Nephron progenitor cell (in vitro differentiated cells): ENCODE measurements at regions not wholly inside any gene's neighbourhood (a gene's known extent, or its start where the extent isn't known, plus 50 kb on each side); places are given as distances from the start of the nearest gene placed in this dataset.
A peak's percentile ranks its signal among the peaks of the same experiment; 100 is the strongest.
"Not testable (repeated sequence)": the region's sequence is repeated elsewhere in the genome, so short reads cannot be mapped to it uniquely, and the experiment has no call there.

ENCODE experiments used
- DNase-seq: peaks from one replicate; pipeline ENCODE4 v3.0.0; 2021
- H3K27ac Mint-ChIP-seq: 2 replicates; pipeline ENCODE4 v1.8.0; 2021; ENCODE audit warnings: mild to moderate bottlenecking, moderate library complexity, mixed read lengths
- H3K27me3 Mint-ChIP-seq: 2 replicates; pipeline ENCODE4 v1.8.0; 2021; ENCODE audit warnings: mild to moderate bottlenecking, low read depth, mixed read lengths; ENCODE audit not compliant: poor library complexity
- H3K36me3 Mint-ChIP-seq: 2 replicates; pipeline ENCODE4 v1.8.0; 2021; ENCODE audit warnings: low read depth, mixed read lengths
- H3K4me1 Mint-ChIP-seq: 2 replicates; pipeline ENCODE4 v1.8.0; 2021; ENCODE audit warnings: mixed read lengths
- H3K4me3 Mint-ChIP-seq: 2 replicates; pipeline ENCODE4 v1.8.0; 2021; ENCODE audit warnings: mild to moderate bottlenecking, moderate library complexity, mixed read lengths
- H3K9me3 Mint-ChIP-seq: 2 replicates; pipeline ENCODE4 v1.8.0; 2021; ENCODE audit warnings: mild to moderate bottlenecking, moderate library complexity, mixed read lengths
- CTCF ChIP-seq: fragments of 200-600 bp; sonication (generic); IDR thresholded peaks from 2 replicates; pipeline ENCODE4 v1.5.0; 2021; ENCODE audit warnings: antibody characterized with exemption

- H3K4me3 Mint-ChIP-seq, result no peak overlapping the region
- TF ChIP-seq CTCF, result no peak
- H3K4me1 Mint-ChIP-seq, result peaks cover 39% of the 10 kb centered on the region
- H3K27me3 Mint-ChIP-seq, result peaks cover 10% of the 10 kb centered on the region
- no peak for DNase-seq
- no peaks in the 10 kb centered on the region for H3K36me3 Mint-ChIP-seq
- peaks cover 21% of the 10 kb centered on the region for H3K9me3 Mint-ChIP-seq
- no peak overlapping the region for H3K27ac Mint-ChIP-seq
These were observed 1250.5 kb downstream of the TYW1 start for GRCh38 chr7:68247126-68247525.

DNA sequence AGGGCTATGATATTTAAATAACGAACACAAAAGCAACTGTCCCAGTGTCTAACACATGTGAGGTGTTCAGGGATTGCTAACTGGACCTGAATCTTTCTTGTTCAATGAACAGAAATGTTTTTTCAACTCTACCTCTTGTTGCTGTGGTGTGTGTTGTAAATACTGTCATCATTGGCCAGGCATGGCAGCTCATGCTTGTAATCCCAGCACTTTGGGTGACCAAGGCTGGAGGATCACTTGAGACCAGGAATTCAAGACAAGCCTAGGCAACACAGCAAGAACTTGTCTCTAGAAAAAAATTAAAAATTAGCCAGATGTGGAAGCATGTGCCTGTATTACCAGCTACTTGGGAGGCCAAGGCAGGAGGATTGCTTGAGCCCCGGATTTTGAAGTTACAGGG, 1250.9 kb downstream of the TYW1 start:
- Mint-ChIP-seq H3K9me3 (peaks cover 23% of the 10 kb centered on the region), H3K27ac (peak overlapping the region; percentile 19), H3K27me3 (peaks cover 11% of the 10 kb centered on the region), H3K4me3 (no peak overlapping the region), H3K4me1 (peaks cover 39% of the 10 kb centered on the region), H3K36me3 (no peaks in the 10 kb centered on the region)
- no peak for DNase-seq
- TF ChIP-seq CTCF, result no peak

DNA sequence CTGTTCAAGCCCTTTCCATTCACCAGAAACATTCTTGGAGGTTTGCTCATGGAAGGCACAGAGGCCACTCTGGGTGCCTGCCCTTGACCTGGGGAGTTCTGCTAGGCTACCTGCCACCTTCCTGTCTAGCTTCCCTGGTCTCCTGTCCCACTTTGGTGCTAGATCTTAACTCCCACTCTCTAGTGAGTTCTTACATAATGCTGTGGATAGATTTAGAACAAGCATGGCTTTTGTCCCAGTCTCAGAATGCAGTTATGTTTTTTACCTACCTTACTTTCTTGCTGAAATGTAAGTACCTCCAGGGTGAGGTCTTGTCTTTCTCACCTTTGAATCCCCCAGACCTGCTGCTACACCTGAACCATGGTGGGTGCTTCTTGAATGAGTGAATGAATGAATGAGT, 1252.3 kb downstream of the TYW1 start:
- Mint-ChIP-seq H3K4me3 (no peak overlapping the region), H3K27ac (no peak overlapping the region), H3K4me1 (peaks cover 38% of the 10 kb centered on the region), H3K27me3 (peaks cover 17% of the 10 kb centered on the region), H3K9me3 (peaks cover 25% of the 10 kb centered on the region), H3K36me3 (no peaks in the 10 kb centered on the region)
- no peak for TF ChIP-seq CTCF
- no peak for DNase-seq

DNA sequence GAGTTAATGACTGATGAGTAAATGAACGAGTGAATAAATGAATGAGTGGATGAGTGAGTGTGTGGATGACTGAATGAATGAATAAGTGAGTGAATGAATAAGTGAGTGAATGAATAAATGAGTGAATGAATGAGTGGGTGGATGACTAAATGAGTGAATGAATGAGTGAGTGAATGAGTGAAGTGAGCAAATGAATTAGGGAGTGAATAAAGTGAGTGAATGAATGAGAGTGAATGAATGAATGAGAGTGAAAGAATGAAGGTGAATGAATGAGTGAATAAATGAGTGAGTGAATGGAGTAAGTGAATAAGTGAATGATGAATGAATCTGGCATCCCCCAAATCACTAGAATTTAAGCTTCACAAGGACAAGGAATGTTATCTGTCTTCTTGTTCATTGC, 1253.0 kb downstream of the TYW1 start:
- Mint-ChIP-seq H3K4me1 (peaks cover 32% of the 10 kb centered on the region), H3K9me3 (peaks cover 25% of the 10 kb centered on the region), H3K27me3 (peaks cover 23% of the 10 kb centered on the region), H3K4me3 (no peak overlapping the region), H3K27ac (peak overlapping the region; percentile 46), H3K36me3 (no peaks in the 10 kb centered on the region)
- no peak for DNase-seq
- no peak for TF ChIP-seq CTCF

DNA sequence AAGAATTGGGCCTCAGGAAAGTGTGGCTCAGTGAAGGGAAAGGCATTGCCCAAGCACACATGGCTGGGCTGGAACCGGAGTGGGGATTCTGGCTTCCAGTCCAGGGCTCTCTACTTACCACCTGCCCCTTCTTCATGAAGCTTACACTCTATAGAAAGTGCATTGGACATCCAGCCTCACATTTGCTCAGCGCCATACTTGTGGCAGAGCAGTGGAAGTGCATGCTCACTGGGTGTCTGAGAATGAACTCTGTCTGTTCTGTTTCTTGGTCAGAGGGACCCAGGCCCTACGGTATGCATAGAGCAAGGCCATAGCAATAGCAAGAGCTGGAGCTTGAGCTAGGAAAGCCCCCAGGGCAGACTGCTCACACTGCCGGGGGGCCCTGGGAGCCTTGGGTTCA, 1253.5 kb downstream of the TYW1 start:
- H3K36me3 Mint-ChIP-seq, result no peaks in the 10 kb centered on the region
- DNase-seq, result no peak
- no peak overlapping the region for H3K27ac Mint-ChIP-seq
- H3K27me3 Mint-ChIP-seq, result peaks cover 28% of the 10 kb centered on the region
- H3K9me3 Mint-ChIP-seq, result peaks cover 30% of the 10 kb centered on the region
- no peak overlapping the region for H3K4me3 Mint-ChIP-seq
- no peak for TF ChIP-seq CTCF
- H3K4me1 Mint-ChIP-seq, result peaks cover 27% of the 10 kb centered on the region

DNA sequence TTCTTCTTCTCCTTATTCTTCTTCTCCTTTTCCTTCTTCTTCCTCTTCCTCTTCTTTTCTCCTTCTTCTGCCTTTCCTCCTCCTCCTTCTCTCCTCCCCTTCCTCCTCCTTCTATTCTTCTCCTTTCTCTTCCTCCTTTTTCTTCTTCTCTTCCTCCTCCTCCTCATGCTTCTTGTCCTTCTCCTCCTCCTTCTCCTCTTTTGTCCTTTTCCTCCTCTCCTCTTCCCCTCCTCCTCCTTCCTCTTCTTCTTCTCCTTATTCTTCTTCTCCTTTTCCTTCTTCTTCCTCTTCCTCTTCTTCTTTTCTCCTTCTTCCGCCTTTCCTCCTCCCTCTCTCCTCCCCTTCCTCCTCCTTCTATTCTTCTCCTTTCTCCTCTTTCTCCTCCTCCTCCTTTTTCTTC, 1258.2 kb downstream of the TYW1 start:
- not testable (repeated sequence) for DNase-seq, H3K4me3 Mint-ChIP-seq
- peaks cover 39% of the 10 kb centered on the region for H3K27me3 Mint-ChIP-seq

More for the DNA sequence above, 1258.2 kb downstream of the TYW1 start:
- not testable (repeated sequence) for H3K27ac Mint-ChIP-seq, H3K36me3 Mint-ChIP-seq
- peaks cover 16% of the 10 kb centered on the region for H3K4me1 Mint-ChIP-seq
- peaks cover 28% of the 10 kb centered on the region for H3K9me3 Mint-ChIP-seq
